ENCODE measurements at regions not wholly inside any gene's neighbourhood (a gene's known extent, or its start where the extent isn't known, plus 50 kb on each side); places are given as distances from the start of the nearest gene placed in this dataset.

DNA sequence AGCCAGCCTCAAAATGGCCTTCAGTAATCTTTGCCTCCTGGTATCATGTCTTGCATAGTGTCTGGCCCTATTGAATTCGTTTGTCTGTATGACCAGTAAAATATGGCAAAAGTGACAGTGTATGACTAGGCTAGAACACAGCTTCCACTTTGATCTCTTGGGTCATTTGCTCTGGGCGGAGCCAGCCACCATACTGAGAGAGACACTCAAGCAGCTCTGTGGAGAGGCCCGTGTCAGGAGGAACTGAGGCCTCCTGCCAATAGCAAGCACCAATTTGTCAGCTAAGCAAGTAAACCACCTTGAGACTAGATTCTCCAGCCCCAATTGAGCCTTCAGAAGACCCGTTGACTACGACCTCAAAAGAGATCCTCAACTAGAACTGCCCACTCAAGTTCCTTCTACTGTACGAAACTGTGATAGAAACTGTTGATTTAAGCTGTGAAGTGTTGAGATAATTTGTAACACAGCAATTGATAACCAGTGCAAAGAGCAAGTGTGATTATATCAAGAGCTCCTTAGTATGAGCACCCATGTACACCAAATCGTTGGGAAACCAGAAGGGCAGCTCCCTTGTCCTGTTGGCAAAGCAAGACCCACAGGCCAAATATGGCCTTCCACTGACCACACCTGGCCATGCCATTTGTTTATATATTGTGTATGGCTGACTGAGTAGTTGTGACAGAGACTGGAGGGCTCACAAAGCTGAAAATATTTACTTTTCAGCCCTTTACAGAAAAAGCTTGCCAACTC, 52.7 kb upstream of the SERBP1 start:
- in situ Hi-C loops (cut with HindIII; ENCODE audit: low pct_unique_long_range_greater_than_20kb, low sequenced_read_pairs), result no loop called here
- Histone ChIP-seq H3K36me3 (ENCODE audit: control insufficient read depth, insufficient read depth, low read length) (no peaks in the 10 kb centered on the region), H3K4me3 (ENCODE audit: low read depth in 2 of 2, low read length in 2 of 2) (no peak overlapping the region), H3K27ac (ENCODE audit: low read length) (no peak overlapping the region), H3K27me3 (ENCODE audit: control insufficient read depth, insufficient read depth, low read length) (no peaks in the 10 kb centered on the region), H3K4me1 (ENCODE audit: control insufficient read depth, insufficient read depth, low read length) (no peaks in the 10 kb centered on the region), H3K9me3 (ENCODE audit: control insufficient read depth, insufficient read depth, low read depth, low read length) (no peaks in the 10 kb centered on the region)
- CTCF ChIA-PET, result interaction anchor here (0.6 kb wide), 1 partner anchor 258 kb away, joined by 3 read pairs; no protein-coding TSS in a partner anchor
- ATAC-seq (no peak), DNase-seq (ENCODE audit: low read depth, low spot score) (no peak)
- POLR2A ChIA-PET, result no interaction called here
- no peak for TF ChIP-seq TCF7L2 (IDR thresholded peaks at IDR 0.05; ENCODE audit: low read depth, low read length)
- intact Hi-C loops (cut with micrococcal nuclease; ENCODE audit: unreplicated experiment), result no loop called here
- BruUV-seq (replicated peaks), result no TSS peak

DNA sequence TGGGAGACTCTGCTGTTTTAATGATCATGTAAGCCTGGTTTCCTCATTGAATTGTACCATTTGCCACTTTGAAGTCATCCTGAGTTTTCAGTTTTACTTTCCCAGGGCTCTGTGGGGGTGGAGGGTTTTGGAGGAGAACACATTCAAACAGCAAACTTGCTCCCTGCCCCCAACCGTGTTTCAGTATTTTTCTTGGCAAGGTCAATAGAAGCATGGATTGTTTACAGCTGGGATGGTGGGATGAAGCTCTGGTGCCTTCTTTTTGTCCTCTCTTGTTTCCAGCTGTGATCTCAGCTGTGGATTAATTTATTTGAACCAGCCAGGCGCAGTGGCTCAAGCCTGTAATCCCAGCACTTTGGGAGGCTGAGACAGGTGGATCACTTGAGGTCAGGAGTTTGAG, 54.3 kb upstream of the SERBP1 start:
- TF ChIP-seq TCF7L2 (IDR thresholded peaks at IDR 0.05; ENCODE audit: low read depth, low read length) (no peak), SIN3A (IDR thresholded peaks at IDR 0.05; ENCODE audit: borderline replicate concordance, insufficient read depth, low read depth, low read length) (no peak), REST (IDR thresholded peaks at IDR 0.05; ENCODE audit: insufficient read depth in 1 of 2, low read depth in 2 of 2, low read length in 1 of 2) (no peak), POLR2AphosphoS5 (IDR thresholded peaks at IDR 0.05; ENCODE audit: low read depth, low read length) (no peak)
- TF ChIP-seq, protein P1, sequence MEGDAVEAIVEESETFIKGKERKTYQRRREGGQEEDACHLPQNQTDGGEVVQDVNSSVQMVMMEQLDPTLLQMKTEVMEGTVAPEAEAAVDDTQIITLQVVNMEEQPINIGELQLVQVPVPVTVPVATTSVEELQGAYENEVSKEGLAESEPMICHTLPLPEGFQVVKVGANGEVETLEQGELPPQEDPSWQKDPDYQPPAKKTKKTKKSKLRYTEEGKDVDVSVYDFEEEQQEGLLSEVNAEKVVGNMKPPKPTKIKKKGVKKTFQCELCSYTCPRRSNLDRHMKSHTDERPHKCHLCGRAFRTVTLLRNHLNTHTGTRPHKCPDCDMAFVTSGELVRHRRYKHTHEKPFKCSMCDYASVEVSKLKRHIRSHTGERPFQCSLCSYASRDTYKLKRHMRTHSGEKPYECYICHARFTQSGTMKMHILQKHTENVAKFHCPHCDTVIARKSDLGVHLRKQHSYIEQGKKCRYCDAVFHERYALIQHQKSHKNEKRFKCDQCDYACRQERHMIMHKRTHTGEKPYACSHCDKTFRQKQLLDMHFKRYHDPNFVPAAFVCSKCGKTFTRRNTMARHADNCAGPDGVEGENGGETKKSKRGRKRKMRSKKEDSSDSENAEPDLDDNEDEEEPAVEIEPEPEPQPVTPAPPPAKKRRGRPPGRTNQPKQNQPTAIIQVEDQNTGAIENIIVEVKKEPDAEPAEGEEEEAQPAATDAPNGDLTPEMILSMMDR (IDR thresholded peaks at IDR 0.05), result no peak
- Histone ChIP-seq H3K27me3 (ENCODE audit: control insufficient read depth, insufficient read depth, low read length) (no peaks in the 10 kb centered on the region), H3K4me1 (ENCODE audit: control insufficient read depth, insufficient read depth, low read length) (no peaks in the 10 kb centered on the region), H3K9me3 (ENCODE audit: control insufficient read depth, insufficient read depth, low read depth, low read length) (no peaks in the 10 kb centered on the region), H3K27ac (ENCODE audit: low read length) (no peak overlapping the region), H3K4me3 (ENCODE audit: low read depth in 2 of 2, low read length in 2 of 2) (no peak overlapping the region), H3K36me3 (ENCODE audit: control insufficient read depth, insufficient read depth, low read length) (no peaks in the 10 kb centered on the region)
- in situ Hi-C loops (cut with HindIII; ENCODE audit: low pct_unique_long_range_greater_than_20kb, low sequenced_read_pairs), result no loop called here
- ChIA-PET POLR2A (no interaction called here), CTCF (no interaction called here)
- ATAC-seq (no peak), DNase-seq (ENCODE audit: low read depth, low spot score) (no peak)
- BruUV-seq (replicated peaks), result no TSS peak
- intact Hi-C loops (cut with micrococcal nuclease; ENCODE audit: unreplicated experiment), result no loop called here

GRCh38 chr1:67485046-67485811, 55.0 kb upstream of the SERBP1 start:
- ChIA-PET CTCF (no interaction called here), POLR2A (no interaction called here)
- no peaks in the 10 kb centered on the region for H3K4me1 ChIP-seq (ENCODE audit: control insufficient read depth, insufficient read depth, low read length)
- no peak overlapping the region for H3K27ac ChIP-seq (ENCODE audit: low read length)
- TF ChIP-seq SIN3A (IDR thresholded peaks at IDR 0.05; ENCODE audit: borderline replicate concordance, insufficient read depth, low read depth, low read length) (no peak), TCF7L2 (IDR thresholded peaks at IDR 0.05; ENCODE audit: low read depth, low read length) (no peak), POLR2AphosphoS5 (IDR thresholded peaks at IDR 0.05; ENCODE audit: low read depth, low read length) (no peak), REST (IDR thresholded peaks at IDR 0.05; ENCODE audit: insufficient read depth in 1 of 2, low read depth in 2 of 2, low read length in 1 of 2) (no peak)
- TF ChIP-seq, protein P1 (IDR thresholded peaks at IDR 0.05), result no peak
- intact Hi-C loops (cut with micrococcal nuclease; ENCODE audit: unreplicated experiment), result no loop called here
- no peaks in the 10 kb centered on the region for H3K27me3 ChIP-seq (ENCODE audit: control insufficient read depth, insufficient read depth, low read length)
- H3K4me3 ChIP-seq (ENCODE audit: low read depth in 2 of 2, low read length in 2 of 2), result no peak overlapping the region
- BruUV-seq (replicated peaks), result no TSS peak
- H3K9me3 ChIP-seq (ENCODE audit: control insufficient read depth, insufficient read depth, low read depth, low read length), result no peaks in the 10 kb centered on the region
- in situ Hi-C loops (cut with HindIII; ENCODE audit: low pct_unique_long_range_greater_than_20kb, low sequenced_read_pairs), result no loop called here
- no peak for ATAC-seq
- DNase-seq (ENCODE audit: low read depth, low spot score), result no peak
- no peaks in the 10 kb centered on the region for H3K36me3 ChIP-seq (ENCODE audit: control insufficient read depth, insufficient read depth, low read length)
